HG02678 (cell line): ENCODE measurements at regions not wholly inside any gene's neighbourhood (a gene's known extent, or its start where the extent isn't known, plus 50 kb on each side); places are given as distances from the start of the nearest gene placed in this dataset.

Experiments
- ATAC-seq: cut with Tn5 transposase; IDR thresholded peaks from one replicate; pipeline ENCODE4 v1.9.1; 2021; ENCODE audit warnings: mild to moderate bottlenecking, moderate library complexity; ENCODE audit not compliant: unreplicated experiment

DNA sequence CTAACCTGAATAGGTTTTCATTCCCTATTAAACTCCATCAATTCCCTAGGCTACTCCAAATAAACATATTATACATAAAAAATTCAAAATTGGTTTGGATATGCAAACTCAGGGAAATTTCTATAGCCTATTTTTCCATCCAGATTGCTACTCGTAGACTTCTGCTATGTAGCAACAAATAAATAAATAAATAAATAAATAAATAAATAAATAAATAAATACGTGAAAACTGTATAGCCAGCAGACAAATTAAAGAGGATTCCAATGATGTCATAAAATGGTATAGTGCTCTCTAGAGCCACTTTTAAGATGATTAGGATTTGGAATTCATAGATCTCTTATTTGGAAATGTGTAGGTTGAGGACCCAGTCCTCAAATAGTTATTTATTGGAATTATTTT, 1193.2 kb upstream of the NUDT12 start:
- ATAC-seq: no peak

- ATAC-seq: no peak
These were observed 1191.9 kb upstream of the NUDT12 start for GRCh38 chr5:104754311-104754995.

- no peak for ATAC-seq
These were observed 1189.4 kb upstream of the NUDT12 start for GRCh38 chr5:104751969-104752368.

DNA sequence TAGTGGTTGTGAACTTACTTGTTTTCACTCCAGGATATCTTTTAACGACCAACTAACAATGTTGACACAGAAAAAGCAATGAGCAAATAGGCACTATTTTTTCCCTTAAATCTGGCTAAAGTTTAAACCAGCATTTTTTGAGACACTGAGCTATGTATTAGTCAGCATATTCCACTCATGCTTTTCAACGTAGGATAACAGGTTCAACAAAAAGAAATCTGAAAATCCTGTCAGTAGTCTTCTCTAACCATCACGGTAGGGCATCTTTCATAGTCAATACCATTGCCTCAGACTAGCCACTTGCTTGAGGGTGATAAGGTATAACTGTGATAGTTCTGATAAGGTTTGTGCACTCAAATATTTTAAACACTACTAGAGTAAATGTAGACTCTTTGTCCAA, 1177.3 kb upstream of the NUDT12 start:
- no peak for ATAC-seq

DNA sequence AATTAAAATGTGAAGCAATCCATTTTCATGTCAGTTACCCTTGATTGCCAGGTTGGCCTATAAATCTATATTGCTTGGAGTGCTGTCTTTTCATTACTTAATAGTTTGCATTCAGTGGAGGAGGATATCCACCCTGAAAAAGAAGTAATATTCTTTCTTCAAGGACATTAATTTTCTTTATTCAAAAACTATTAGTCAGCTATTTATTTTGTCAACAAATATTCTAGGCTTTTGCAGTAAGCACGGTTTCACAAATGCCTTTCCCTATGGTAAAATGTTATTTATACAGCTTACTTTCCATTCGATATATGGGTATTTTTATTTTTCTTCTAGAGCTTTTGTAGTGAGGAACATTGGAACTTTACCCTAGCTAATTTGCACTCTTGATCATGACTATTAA, 1176.9 kb upstream of the NUDT12 start:
- no peak for ATAC-seq

DNA sequence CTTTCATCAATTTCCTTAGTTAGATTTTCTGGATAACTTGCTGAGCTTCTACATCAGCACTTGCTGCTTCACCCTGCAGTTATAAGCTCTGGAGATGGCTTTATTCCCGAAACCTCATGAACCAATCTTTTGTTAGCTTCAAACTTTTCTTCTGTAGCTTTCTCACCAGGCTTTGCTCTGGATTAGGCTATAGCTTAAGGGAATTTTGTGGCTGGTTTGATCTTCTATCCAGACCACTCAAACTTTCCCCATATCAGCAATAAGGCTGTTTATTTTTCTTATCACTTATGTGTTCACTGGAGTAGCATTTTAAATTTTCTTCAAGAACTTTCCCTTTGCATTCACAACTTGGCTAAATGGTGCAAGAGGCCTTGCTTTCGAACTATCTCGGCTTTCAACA, 1173.5 kb upstream of the NUDT12 start:
- no peak for ATAC-seq

DNA sequence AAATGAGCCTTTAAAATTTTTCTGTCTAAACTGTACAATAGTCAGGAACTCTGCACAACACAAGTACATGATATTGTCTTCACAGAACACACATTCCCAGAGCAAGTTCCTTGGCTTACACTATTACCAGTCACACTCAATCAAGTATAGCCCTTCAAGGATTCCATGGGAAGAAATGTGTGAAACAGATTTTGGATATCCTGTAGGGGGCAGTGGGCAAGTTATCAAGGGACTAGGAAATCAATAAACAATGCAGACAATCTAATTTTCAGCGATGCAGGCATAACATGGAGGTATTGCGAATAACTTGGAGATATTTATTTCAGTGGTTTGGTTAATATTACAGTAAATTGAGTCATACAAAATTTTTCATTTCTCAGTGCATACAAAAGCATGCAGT, 1171.5 kb upstream of the NUDT12 start:
- ATAC-seq: no peak

DNA sequence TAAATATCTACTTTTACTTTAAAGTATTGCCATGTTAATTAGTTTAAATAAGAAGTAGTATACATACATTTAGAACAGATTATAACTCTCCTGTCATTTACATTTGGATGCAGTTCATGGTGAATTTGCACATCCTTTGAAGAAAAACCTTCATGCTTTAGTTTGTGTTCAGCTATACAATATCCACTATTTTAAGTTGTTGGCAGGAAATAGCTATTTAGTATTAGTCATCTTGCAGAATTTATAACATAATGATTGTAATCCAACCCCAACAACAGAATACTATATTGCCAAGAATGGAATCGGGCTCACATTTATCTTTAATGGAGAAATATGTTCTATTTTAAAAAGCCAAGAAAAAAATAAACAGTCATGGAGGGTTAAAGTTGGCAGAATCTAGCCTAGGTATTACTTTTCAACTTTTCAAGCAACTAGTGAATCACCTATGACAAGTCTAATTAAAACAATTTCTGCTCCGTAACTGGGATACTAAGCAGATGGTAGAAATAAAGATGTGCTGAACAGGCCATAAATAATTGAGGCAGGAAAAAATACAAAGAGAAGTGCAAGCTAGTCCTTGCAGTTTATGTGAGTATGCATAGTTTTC, 1170.6 kb upstream of the NUDT12 start:
- no peak for ATAC-seq

DNA sequence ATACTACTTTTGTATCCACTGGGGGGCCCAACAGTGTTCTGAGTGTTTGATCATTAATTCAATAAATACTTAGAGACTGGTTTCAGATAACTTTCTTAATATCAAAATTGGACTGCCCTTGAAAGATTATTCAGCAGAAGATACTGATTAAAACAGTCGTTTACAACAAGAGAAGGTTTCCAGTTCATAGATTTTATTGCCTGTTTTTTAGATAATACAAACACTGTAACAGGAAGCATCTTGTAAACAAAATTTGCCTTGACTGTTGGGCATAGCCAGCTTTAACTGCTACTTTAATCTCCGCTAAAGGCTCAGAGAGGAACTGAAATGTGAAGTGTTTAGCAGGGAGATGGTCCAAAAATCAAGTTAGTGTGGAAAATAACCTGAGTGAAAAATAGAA, 1168.7 kb upstream of the NUDT12 start:
- no peak for ATAC-seq

- no peak for ATAC-seq
These were observed 1145.4 kb upstream of the NUDT12 start for GRCh38 chr5:104708027-104708426.

DNA sequence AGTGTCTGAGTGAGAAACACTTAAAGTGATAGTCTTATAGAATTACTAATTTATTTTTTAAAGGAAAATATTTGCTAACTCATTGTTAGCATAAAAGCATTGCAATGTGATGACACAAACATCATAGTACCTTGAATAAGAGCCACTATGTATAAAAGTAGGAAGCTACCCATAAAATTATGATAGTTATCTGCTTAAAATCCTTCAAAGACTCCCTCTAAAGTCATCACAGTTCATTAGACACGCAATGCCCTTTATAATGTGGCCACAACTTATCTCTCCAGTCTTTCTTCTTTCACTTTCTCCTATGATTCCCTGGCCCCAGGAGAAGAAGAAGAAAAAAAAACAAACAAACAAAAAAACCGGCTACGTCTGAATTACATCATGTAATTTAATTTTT, 1144.0 kb upstream of the NUDT12 start:
- ATAC-seq: no peak

- no peak for ATAC-seq
These were observed 1139.6 kb upstream of the NUDT12 start for GRCh38 chr5:104702212-104702611.

GRCh38 chr5:104699438-104699837, 1136.8 kb upstream of the NUDT12 start:
- ATAC-seq: no peak

GRCh38 chr5:104661256-104661655, 1098.7 kb upstream of the NUDT12 start:
- ATAC-seq: no peak

DNA sequence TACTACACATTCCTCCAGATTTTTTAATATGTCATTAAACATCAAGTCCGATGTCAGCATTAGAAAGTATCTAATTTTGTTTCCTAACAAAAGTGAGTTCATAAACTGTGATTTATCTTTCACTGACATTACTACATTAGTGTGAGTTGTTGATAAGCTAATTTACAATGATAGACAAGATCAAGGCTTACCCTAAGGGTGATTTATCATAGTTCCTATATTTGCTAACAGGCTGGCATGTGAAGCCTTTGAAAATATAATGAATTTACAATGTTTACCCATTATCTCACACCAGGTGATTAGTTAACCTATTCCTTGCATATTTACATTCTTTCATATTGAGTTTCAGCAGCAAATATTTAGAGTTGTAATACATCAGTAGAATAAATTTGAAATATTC, 1096.9 kb upstream of the NUDT12 start:
- no peak for ATAC-seq

- ATAC-seq: no peak
These were observed 1089.8 kb upstream of the NUDT12 start for GRCh38 chr5:104652271-104652861.

- no peak for ATAC-seq
These were observed 1087.9 kb upstream of the NUDT12 start for GRCh38 chr5:104650313-104651055.

DNA sequence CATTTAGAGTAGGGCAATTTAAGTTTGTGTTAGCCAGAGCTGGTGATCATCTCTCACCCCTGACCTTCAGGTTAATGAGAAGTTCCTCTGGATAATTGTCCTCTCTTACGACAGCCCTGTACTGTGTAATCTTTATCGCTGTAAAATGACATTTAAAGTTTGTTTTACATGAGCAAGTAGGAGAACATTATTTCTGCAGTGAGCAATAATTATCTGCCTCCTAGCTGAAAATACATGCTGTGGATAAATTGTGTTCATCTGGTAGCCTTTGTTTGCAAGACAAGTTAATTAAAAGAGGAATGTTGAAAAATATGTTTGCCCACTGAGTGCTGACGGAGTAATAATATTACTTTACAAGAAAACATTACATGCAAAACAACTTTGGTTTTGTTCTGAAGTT, 1083.8 kb upstream of the NUDT12 start:
- no peak for ATAC-seq

- no peak for ATAC-seq
These were observed 1080.7 kb upstream of the NUDT12 start for GRCh38 chr5:104643320-104643719.

GRCh38 chr5:104635227-104635626, 1072.6 kb upstream of the NUDT12 start:
- ATAC-seq: no peak

DNA sequence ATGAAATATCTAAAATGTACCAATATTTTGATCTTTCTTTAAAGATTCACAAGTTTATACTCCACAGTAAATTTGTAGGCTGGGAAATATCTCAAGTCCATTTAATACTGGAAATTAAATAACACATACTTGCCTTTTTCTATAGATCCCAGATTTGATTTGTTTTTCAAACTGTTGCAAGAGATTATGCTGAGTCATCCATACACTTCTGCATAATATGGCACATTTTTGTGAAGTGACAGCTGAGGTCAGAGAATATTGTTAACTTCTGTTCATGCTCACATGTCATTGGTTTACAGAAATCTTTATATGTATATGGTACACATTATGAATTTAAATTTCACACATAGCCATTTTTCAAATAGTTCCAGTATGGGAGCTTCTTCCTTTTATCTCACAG, 1066.3 kb upstream of the NUDT12 start:
- ATAC-seq: no peak

DNA sequence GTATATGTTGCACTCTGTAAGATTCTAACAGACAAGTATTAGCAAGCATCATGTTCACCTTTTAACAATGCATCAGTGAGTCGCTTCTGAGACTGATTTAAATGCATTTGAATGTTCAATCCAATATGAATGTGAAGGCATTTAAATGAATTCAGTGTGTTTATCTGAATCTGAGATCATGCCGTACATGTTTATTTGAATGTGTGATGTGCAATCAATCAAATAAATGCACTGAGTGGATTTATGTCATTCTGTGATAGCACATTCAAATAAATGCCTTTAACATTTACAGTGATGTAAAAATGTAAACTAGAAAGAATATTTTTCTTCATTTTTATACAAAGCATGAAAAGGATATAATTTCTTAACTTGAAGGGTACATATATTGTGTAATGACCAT, 1063.5 kb upstream of the NUDT12 start:
- no peak for ATAC-seq
